LHCN-M2 (cell line): ENCODE measurements at regions not wholly inside any gene's neighbourhood (a gene's known extent, or its start where the extent isn't known, plus 50 kb on each side); places are given as distances from the start of the nearest gene placed in this dataset.

Experiments
- DNase-seq: peaks from one replicate; pipeline ENCODE4 v3.0.0-alpha.2; 2012; ENCODE audit warnings: low read depth

DNA sequence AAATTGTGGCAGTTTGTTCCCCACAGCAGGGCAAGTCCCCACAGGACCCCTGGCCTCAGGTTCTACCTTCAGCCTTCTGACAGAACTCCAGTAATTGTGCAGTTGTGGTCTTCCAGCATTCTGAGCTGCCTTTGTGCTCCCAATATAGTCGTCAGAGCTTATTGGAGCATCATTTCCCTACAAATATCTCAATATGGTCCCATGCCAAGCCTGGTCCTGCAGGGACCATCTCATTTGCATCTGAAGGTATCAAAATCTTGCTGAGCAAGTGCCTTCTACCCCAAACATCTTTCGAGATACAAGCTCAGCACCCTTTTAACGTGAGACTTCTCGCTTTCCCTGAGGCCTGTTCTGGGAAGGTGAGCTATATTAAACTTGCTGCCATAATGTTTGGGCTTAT, 333.9 kb upstream of the CDH11 start:
- no peak for DNase-seq

DNA sequence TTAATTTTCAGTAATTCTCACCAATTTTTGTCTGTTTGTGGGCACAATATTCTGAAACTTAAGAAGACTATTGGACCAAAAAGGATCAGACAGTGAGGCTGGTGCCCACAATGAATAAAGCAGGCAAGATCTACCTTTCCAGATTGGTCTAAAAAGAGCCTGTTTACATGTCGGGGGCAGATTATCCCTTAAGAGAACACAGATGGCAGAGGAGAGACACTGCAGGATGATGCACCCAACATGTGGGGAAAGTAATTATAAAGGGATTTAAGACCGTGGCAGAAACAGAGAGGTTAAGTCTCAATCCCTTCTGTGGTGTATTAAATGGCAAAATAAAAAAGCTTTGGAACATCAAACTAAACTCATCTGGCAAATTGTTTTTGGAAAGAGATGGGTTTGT, 331.8 kb upstream of the CDH11 start:
- DNase-seq: no peak

DNA sequence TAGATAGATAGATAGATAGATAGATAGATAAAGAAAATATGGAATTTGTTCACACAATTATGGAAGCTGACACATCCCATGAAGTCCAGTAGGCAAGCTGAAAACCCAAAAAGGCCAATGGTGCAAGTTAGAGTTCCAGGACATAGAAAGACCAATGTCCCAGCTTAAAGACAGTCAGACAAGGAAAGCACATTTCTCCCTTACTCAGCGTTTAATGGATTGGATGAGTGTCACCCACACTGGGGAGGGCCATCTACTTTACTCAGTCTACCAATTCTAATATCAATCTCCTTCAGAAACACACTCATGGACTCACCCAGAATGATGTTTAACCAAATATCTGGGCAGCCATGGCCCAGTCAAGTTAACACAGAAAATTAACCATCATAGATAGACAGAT, 327.7 kb upstream of the CDH11 start:
- no peak for DNase-seq

DNA sequence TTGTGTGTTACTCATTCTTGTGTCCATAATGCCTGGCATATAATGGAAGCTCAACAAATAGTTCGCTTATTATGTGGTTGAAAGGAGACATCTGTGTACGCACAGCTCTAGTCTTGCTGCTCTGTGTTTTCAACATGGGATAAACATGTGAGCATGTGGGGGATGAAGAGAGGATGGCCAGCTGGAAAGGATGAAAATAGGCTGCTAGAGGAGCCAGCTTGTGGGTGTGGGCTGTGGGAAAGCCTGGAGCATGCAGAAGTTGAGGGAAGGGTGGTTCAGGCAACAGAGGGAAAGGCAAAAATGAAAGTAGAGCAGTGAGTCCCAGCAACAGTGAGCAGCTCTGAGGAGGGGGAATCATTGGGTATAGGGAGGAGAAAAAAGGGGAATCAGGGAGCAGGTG, 324.6 kb upstream of the CDH11 start:
- no peak for DNase-seq

DNA sequence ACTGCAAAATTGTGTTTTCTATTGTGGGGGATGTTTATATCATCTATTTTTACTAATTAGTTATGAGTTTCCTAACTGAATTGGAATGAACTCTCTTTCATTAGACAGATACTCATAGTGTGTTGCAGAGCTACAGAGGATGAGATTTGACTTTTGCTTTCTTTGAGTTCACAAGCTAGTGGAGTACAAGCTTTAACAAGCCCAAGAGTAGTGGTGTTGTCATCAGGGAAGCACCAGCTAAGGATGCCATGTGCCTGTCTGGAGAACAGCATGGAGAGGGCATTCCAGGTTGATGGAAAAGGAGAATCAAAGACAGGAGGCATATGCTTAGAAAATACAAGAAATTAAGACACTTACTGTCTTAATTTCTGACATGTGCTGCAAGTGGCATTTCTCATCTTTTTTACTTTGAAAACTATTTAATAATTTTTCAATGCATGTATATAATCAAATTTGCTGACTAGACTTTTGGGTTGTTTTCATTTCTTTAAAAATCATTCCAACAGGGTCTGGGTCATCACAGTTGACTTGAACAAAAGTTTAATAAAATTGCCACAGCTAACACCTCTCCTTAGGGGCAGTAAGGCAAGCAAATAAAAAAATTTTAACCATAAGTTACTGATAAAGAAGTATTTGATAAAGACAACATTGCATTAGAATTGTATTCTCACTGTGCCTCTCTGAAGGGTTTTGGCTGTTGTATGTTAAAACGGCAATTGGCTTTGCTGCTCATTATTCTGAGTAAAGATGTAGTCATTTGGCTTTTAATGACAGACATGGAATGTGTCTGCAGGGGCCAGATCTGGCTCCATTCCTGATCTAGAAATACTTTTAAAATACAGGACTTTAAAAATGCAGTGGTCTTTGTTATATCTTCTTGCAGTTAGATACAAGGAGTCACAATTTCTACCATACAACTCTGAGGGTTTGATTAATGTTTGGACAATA, 323.7 kb upstream of the CDH11 start:
- no peak for DNase-seq

DNA sequence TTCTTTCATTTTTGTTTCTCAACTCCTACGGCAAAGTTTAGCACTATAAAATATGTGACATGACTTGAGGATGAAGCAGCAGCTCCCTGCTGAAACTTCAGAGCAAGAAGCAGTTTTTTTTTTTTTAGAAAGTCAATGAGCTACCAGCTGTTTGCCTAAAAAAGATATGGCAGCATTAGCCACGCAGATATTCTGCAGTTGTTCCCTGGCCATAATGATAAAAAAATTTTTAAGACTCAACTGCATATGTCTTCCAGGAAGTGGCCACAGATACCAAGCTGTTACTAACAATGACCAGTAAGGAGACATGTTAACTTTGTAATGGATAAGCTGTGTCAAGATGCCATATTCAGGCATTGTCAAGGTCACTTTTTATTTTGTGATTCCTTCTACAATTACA, 319.6 kb upstream of the CDH11 start:
- no peak for DNase-seq

DNA sequence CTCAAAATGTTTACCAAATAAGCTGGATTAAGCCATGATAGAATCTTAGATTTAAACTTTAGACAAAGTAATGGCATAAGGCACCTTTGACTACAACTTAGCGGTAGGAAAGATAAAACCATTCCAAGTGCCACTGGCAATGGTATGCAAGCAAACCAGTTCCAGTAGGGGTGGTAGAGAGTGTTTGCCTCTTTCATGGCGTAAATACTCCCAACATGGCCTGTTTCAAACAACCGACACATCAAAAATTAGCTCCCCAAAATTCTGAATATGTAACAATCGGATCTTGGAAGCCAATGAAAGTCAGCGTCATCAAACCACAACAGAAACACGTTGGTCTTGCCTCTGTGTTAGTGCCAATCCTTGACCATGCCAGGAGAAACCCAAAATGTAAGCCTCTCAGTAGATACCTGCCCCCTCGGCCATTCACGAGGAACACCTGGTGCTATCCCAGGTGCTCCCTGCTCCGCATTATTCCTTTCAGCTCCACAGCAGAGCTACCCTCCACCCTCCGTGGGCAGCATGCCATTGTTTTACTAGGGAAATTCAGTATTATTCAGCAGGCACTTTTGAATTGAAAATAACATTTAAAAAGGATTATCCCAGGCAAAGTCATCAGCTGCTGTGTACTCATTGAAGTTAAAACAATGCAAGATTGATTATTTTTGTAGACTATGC, 307.8 kb upstream of the CDH11 start:
- DNase-seq: no peak

DNA sequence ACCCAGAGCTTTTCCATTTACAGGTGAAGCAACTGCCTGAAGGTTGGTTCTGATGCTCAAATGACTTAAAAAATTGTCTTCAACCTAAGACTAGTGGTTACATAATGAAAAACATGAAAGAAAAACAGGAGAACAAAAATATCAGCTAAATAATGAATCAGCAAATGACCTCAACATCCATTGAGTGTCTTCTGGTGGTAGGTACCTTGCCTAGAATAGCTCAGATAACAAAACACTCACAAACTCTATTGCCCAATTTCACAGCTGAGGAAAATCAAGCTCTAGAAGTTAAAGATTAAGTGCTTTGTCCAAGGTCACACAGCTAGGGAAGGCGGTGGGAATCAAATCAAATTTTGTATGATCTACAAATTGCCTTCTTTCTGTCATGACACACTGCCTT, 304.6 kb upstream of the CDH11 start:
- DNase-seq: no peak

DNA sequence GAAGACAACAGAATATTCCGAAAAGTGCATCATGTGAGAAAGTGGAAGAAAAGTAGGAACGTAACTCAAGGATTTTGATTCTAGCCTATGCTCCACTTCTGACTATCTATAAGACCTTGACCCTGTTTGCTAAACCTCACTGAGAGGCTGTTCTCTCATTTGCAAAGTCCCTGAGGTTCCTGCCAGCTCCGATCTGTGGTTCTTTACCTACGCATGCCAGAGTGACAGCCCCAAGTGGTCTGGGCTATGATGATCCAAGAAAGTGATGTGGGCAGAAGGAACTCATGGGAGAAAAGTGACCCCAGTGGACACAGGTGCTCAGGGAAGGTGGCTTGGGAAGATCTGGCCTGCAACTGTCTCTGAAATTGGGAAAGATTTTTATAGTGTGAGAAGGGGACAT, 301.1 kb upstream of the CDH11 start:
- DNase-seq: no peak

DNA sequence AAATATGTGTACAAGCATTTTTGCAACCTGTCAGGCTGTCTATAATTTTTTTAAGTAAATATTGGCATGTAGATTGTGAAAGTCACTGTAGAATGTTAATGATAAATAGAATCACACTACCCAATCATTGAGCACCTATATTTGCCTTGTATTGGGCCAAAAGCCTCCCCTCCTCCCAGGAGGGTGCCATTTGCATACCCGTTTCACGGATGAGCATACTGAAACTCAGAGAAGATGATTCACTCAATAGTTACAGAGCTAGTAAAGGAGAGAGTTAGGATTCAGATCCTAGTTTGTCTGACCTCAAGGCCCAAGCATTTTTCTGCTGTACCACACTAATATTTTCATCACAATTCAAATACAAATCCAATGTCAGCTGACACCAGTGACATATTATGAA, 299.7 kb upstream of the CDH11 start:
- peak; percentile 5 for DNase-seq

DNA sequence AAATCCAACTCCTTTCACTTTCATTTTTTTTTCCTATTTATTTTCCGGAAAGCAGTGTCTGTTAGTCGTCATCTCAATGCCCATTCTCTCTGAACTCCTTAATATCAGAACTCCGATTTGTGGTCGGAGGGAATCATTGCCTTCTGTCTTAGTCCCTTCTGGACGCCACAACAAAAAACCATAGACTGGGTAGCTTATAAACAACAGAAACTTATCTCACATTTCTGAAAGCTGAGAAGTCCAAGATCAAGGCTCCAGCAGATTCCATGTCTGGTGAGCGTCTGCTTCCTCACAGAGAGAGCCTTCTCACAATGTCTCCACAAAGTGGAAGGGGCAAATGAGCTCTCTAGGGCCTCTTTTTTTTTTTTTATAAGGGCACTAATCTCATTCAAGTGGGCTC, 296.6 kb upstream of the CDH11 start:
- DNase-seq: no peak

DNA sequence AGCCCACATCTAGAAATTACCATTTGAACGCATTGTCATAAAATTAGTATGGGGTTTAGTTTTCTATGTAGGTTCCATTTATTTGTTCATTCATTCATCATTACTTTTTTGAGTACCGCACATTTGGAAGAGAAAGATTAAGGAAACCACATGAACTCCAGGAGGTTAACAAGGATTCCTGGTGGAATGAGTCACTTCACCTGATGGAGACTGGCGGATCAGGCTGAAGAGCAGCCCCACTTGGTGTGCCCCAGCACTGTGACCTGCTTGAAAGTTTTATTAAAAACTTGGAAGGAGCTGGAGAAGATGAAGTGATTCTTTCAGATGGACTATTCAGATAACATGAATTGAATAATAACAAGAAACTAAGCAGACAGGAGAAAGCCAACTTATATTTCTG, 293.6 kb upstream of the CDH11 start:
- peak; percentile 49 for DNase-seq

DNA sequence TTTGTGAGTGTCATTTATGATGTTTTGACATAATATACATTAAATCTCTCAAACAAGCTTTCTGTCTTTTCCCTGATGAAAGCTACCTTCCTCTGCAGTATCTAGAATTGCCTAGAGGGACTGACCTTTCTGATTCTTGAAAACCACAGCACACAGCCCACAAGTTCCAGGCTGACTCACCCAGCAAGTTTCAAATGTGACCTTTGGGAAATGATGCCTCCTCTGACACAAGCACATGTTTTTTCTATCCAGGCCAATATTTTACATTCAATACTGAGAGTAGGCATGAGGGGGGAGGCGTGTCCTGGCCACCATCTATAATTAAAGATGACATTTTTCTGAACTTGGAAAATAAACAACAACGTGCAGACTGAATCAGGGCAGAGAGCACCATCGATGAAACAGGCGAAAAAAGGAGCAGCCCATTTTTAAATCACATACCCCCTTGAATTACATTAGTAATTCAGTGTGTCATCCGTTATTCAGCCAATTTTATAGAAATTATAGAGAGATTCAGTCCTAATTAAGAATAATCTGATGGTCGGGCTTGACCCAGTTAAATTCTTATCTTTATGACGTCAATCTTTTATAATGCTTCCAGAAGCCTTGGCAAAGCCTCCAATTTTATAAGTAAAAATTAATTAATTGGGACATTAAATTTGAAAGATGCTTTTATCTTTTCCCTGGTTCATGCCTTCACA, 292.6 kb upstream of the CDH11 start:
- peak; percentile 92 for DNase-seq

DNA sequence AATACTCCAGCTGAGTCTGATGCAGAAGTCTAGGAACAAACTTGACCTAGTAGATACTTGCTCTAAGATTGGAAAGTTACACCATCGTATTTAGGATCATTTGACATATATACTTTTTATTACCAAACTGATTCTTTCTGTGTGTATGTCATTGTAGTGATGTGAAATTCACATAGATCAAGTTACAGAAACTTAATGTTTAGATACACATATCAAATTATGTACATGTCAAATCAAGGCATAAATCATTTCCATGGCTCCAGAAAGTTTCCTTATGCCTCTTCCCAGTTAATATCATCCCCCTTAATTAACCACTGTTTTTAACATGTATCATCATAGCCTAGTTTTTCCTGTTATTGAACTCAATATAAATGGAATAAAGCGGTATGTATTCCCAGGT, 292.0 kb upstream of the CDH11 start:
- DNase-seq: no peak

DNA sequence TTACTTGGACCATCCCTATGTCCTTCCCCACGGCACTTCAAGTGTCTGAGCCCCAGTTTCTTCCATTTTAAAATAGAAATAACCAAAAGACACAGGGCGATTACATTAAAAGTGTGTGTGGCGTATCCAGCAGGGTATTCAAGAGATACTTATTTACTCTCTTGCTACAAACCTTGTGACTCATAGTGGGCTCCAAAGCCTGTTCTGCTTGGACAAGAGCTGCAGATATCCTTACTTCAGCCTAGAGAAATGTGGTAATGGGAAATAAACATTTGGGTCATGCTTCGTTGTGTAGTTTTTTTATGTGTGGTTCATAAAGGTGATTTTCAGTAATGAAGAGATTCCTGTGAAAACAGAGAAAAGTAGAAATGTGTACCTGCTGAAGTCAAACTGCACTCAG, 288.9 kb upstream of the CDH11 start:
- DNase-seq: peak; percentile 6

DNA sequence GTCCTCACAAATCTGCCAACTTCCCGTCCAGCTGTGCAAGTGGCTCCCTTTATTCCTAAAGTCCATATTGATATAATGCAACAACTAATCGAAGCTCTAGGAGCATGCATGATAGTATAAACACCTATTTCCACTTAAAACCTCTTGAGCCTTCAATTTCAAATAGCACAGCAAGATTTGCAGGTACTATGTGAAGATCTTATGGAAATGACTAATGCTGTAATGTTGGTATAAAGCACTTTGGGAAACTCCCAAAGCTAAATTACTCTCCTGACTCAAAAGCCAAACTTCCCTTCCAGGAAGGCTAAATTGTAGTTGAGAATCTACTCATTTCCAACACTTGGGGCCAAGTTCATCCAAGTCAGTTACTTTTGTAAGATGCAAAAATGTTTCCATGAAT, 287.6 kb upstream of the CDH11 start:
- DNase-seq: no peak

DNA sequence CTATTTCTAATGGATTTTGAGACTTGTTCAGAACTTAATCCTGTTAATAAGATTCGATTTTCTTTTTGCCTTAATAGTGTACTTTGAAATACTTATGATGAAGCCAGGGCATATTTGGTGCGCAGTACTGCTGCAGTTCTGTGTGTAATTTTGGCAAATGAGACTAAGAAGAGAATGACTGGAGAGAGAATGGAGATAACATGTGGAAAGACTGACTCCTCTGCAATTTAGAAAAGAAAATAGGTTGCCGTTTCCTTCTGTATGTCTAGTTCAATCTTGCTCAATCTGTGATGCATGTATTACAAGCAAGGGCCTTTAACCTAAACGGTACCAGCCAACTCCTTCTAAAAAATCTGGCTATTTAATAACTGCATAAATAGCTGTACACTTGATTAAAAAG, 285.1 kb upstream of the CDH11 start:
- no peak for DNase-seq

DNA sequence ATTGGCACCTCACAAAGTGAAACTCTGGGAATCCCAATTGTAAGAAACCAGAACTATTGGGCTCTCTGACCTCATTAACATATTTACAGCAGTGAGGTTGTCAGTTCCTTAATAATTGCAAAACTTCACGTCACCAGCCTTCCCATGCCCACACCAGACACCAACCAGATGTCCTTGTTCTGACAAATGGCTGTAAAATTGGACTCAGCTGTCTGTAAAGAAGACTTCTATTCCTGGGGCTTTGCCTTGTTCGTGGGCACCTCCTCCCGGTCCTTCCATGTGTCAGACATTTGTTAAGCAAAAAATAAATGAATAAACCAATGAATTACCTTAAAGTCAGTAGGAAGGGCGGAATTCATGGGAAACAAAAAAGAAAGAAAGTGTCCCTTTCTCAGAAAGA, 284.3 kb upstream of the CDH11 start:
- DNase-seq: no peak

DNA sequence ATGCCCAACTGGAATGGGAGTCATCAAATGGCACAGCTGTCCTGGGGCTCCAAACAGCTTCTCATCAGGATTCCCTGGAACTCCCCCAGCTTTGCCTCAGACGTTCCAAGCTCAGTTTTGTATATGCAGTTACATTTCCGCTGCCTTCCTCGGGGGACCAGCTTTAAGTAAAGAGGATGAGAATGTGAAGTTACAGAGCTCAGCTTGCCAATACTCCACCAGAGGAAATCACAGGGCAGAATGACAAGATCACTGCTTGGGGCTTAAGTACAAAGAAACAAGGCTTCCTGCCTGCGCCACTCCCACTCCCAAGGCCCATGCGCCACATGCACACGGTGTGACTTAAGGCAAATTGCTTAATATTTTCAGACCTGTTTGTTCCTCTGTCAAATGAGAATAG, 272.4 kb upstream of the CDH11 start:
- DNase-seq: no peak

DNA sequence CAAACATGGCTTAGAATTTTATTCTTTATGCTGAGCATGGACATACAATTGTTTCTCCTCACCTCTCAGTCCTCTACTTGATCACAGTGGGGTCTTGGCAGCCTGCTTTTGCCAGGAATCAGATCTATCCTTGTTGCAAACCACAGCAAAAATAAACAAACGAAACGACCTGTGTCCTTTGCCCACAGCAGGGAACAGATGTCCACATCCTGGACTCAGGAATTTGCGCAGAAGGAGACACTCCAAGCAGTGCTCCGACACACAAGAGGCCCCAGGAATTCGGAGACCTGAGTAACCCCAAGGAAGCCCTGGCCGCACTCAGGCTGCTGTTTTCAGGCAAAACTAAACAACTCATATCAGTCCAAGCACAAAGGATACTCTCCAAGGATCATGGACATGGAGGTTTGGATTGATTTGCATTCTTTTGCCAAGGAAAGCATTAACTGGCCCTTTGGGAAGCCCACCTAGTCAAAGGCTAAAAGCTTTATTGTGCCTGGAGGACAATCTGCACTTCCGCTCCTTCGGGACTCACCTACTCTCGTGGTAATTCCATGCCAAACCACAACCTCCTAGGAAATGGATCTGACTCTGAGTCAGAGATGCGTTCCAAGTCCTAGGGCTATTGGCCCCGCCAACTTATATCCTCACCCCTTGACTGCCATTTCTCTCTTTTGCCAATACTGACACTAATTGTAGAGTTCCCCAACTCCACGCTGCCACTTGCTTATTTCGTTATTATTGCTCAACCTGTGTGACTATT, 271.1 kb upstream of the CDH11 start:
- no peak for DNase-seq

DNA sequence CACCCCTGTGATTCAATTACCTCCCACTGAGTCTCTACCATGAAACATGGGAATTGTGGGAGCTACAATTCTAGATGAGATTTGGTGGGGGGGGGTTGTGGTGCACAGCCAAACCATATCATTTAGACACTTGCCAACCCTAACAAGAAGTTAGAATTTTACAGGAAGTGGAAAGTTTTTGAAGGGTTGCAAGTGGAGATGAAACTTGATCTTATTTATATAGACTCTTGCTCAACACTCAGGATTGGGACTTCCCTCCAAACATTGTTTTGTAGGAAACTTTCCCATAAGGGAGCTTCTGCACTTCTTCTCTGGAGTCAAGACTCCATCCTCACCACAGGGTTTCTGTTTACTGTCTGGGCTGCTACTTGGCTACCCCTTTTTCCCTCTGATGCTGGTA, 266.7 kb upstream of the CDH11 start:
- DNase-seq: peak; percentile 11

DNA sequence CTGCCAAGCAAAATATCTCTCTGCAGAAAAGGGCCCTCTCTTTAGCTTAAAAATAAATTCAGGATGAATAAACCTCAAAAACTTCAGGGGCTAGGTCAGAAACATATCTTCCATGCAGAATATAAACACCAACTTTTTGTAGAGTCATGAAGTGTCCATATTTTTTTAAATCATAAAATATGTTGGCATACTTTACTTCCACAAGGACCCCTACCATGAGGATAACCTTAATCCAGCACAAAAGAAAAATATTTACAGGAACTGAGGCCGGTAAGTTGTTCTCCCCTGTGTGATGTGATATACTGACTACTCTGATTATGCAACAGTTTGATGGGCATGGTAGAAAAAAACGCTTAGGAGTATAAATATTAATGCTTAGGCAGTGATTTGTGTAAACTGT, 264.8 kb upstream of the CDH11 start:
- no peak for DNase-seq
